ENCODE measurements at regions not wholly inside any gene's neighbourhood (a gene's known extent, or its start where the extent isn't known, plus 50 kb on each side); places are given as distances from the start of the nearest gene placed in this dataset.

DNA sequence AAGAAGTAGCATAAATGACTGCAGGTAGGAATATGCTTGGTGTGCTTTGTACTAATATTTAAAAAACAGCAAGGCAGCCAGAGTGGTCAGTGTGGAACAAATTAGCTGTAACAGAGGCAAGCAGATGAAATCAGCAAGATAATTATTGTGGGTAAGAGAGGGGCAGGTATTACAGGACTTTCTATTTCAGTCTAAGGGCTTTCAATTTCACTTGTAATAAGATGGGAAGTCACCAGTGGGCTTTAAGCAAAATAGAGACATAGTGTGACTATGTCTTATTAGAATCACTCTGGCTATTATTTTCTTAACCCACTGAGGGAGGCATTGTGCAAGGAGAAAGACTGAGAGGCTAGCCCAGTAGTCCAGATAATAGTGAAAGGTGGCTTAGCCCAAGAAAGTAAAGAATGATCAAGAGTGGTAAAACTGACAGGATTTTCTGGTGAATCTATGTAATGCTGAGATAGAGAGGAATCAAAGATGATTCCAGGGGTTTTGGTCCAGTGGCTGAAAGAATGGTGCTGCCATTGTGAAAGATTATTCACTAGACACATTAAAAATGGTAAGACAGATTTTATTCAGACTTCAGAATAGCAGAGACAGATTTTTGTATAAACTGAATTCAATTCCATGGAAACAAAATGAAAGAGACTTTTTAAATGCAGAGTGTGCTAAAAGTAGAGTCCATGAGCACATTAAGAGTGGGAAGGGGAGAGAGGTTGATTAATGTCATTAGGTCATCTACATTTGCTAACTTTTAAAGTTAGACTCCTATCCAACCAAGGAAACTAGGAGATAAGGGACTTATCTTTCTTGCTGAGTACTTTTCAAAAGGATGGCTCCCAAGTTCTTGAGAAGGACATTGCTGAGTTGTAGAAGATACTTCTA, 1136.0 kb downstream of the HACE1 start:
- POLR2A ChIA-PET = no interaction called here
- Histone ChIP-seq H3K4me1 (ENCODE audit: insufficient read depth, low read length) (no peaks in the 10 kb centered on the region), H4K20me1 (ENCODE audit: insufficient read depth, low read length) (no peaks in the 10 kb centered on the region), H3K79me2 (ENCODE audit: insufficient read depth, low read length) (no peaks in the 10 kb centered on the region), H3K9me3 (ENCODE audit: low read length) (no peaks in the 10 kb centered on the region), H3K27ac (ENCODE audit: extremely low read length, insufficient read depth, low read length) (no peak overlapping the region), H3K4me2 (ENCODE audit: low read depth, low read length) (no peak overlapping the region), H3K36me3 (replicated peaks in 1 of 2; ENCODE audit: control insufficient read depth in 1 of 2, insufficient read depth in 2 of 2, low read length in 2 of 2) (no peaks in the 10 kb centered on the region), H2AFZ (ENCODE audit: low read length) (no peak overlapping the region), H3K27me3 (ENCODE audit: control insufficient read depth in 1 of 2, insufficient read depth in 2 of 2, low read length in 2 of 2) (no peaks in the 10 kb centered on the region), H3K4me3 (replicated peaks in 1 of 3; ENCODE audit: insufficient read depth in 1 of 3, low read depth in 2 of 3, low read length in 3 of 3) (no peak overlapping the region), H3K9ac (ENCODE audit: insufficient read depth, low read depth, low read length) (no peak overlapping the region)
- ATAC-seq (no peak), DNase-seq (ENCODE audit: low spot score) (no peak), FAIRE-seq (no peak)
- BruUV-seq (replicated peaks) = no TSS peak
- intact Hi-C loops (cut with micrococcal nuclease; ENCODE audit: unreplicated experiment) (no loop called here), in situ Hi-C loops (cut with HindIII; ENCODE audit: extremely low pct_ligation_motif_present, low pct_unique_long_range_greater_than_20kb) (no loop called here)
- CTCF ChIA-PET (ENCODE audit: low intra/inter-chr PET ratio, low total read pairs) = no interaction called here
- TF ChIP-seq, protein P1, sequence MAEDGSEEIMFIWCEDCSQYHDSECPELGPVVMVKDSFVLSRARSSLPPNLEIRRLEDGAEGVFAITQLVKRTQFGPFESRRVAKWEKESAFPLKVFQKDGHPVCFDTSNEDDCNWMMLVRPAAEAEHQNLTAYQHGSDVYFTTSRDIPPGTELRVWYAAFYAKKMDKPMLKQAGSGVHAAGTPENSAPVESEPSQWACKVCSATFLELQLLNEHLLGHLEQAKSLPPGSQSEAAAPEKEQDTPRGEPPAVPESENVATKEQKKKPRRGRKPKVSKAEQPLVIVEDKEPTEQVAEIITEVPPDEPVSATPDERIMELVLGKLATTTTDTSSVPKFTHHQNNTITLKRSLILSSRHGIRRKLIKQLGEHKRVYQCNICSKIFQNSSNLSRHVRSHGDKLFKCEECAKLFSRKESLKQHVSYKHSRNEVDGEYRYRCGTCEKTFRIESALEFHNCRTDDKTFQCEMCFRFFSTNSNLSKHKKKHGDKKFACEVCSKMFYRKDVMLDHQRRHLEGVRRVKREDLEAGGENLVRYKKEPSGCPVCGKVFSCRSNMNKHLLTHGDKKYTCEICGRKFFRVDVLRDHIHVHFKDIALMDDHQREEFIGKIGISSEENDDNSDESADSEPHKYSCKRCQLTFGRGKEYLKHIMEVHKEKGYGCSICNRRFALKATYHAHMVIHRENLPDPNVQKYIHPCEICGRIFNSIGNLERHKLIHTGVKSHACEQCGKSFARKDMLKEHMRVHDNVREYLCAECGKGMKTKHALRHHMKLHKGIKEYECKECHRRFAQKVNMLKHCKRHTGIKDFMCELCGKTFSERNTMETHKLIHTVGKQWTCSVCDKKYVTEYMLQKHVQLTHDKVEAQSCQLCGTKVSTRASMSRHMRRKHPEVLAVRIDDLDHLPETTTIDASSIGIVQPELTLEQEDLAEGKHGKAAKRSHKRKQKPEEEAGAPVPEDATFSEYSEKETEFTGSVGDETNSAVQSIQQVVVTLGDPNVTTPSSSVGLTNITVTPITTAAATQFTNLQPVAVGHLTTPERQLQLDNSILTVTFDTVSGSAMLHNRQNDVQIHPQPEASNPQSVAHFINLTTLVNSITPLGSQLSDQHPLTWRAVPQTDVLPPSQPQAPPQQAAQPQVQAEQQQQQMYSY (CRISPR knock-in tag; IDR thresholded peaks at IDR 0.05) = no peak
- TF ChIP-seq KLF13 (CRISPR knock-in tag; IDR thresholded peaks at IDR 0.05) (no peak), ZNF83 (CRISPR knock-in tag; IDR thresholded peaks at IDR 0.05; ENCODE audit: borderline replicate concordance) (no peak), FOXK2 (IDR thresholded peaks at IDR 0.05) (no peak), GABPB1 (CRISPR knock-in tag; IDR thresholded peaks at IDR 0.05) (no peak), IKZF1 (IDR thresholded peaks at IDR 0.05) (no peak)
- TF ChIP-seq, protein P2, sequence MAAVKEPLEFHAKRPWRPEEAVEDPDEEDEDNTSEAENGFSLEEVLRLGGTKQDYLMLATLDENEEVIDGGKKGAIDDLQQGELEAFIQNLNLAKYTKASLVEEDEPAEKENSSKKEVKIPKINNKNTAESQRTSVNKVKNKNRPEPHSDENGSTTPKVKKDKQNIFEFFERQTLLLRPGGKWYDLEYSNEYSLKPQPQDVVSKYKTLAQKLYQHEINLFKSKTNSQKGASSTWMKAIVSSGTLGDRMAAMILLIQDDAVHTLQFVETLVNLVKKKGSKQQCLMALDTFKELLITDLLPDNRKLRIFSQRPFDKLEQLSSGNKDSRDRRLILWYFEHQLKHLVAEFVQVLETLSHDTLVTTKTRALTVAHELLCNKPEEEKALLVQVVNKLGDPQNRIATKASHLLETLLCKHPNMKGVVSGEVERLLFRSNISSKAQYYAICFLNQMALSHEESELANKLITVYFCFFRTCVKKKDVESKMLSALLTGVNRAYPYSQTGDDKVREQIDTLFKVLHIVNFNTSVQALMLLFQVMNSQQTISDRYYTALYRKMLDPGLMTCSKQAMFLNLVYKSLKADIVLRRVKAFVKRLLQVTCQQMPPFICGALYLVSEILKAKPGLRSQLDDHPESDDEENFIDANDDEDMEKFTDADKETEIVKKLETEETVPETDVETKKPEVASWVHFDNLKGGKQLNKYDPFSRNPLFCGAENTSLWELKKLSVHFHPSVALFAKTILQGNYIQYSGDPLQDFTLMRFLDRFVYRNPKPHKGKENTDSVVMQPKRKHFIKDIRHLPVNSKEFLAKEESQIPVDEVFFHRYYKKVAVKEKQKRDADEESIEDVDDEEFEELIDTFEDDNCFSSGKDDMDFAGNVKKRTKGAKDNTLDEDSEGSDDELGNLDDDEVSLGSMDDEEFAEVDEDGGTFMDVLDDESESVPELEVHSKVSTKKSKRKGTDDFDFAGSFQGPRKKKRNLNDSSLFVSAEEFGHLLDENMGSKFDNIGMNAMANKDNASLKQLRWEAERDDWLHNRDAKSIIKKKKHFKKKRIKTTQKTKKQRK (IDR thresholded peaks at IDR 0.05; ENCODE audit: low read length) = no peak
- TF ChIP-seq, protein P3, sequence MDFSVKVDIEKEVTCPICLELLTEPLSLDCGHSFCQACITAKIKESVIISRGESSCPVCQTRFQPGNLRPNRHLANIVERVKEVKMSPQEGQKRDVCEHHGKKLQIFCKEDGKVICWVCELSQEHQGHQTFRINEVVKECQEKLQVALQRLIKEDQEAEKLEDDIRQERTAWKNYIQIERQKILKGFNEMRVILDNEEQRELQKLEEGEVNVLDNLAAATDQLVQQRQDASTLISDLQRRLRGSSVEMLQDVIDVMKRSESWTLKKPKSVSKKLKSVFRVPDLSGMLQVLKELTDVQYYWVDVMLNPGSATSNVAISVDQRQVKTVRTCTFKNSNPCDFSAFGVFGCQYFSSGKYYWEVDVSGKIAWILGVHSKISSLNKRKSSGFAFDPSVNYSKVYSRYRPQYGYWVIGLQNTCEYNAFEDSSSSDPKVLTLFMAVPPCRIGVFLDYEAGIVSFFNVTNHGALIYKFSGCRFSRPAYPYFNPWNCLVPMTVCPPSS (IDR thresholded peaks at IDR 0.05) = no peak
- TF ChIP-seq, protein P4, sequence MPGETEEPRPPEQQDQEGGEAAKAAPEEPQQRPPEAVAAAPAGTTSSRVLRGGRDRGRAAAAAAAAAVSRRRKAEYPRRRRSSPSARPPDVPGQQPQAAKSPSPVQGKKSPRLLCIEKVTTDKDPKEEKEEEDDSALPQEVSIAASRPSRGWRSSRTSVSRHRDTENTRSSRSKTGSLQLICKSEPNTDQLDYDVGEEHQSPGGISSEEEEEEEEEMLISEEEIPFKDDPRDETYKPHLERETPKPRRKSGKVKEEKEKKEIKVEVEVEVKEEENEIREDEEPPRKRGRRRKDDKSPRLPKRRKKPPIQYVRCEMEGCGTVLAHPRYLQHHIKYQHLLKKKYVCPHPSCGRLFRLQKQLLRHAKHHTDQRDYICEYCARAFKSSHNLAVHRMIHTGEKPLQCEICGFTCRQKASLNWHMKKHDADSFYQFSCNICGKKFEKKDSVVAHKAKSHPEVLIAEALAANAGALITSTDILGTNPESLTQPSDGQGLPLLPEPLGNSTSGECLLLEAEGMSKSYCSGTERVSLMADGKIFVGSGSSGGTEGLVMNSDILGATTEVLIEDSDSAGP (CRISPR knock-in tag; IDR thresholded peaks at IDR 0.05; ENCODE audit: borderline replicate concordance) = no peak

All from HepG2 (cell line).